ENCODE measurements at regions not wholly inside any gene's neighbourhood (a gene's known extent, or its start where the extent isn't known, plus 50 kb on each side); places are given as distances from the start of the nearest gene placed in this dataset.

DNA sequence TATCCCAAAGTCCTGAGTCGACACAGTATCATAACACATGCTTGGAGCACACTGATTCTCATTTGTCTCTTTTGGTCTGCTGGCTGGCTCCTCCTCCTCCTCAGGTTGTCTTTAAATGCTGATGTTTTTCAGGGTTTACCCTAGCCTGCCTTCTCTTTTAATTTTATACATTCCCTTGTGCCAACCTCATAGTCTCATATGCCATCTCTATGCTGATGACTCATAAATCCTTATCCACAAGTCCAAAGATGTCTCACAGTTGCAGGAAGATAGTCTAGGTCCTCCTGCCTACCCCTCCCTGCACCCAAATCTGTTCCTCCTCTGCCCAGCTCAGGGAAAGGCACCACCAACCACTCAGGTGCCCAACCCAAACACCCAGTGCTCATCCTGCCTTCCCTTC is 108.3 kb downstream of the SIPA1L2 start:
- WGBS, 2 donors: 89 to 95% methylated on average over 1 of the region's 1 CpG
- TF ChIP-seq, protein P1, sequence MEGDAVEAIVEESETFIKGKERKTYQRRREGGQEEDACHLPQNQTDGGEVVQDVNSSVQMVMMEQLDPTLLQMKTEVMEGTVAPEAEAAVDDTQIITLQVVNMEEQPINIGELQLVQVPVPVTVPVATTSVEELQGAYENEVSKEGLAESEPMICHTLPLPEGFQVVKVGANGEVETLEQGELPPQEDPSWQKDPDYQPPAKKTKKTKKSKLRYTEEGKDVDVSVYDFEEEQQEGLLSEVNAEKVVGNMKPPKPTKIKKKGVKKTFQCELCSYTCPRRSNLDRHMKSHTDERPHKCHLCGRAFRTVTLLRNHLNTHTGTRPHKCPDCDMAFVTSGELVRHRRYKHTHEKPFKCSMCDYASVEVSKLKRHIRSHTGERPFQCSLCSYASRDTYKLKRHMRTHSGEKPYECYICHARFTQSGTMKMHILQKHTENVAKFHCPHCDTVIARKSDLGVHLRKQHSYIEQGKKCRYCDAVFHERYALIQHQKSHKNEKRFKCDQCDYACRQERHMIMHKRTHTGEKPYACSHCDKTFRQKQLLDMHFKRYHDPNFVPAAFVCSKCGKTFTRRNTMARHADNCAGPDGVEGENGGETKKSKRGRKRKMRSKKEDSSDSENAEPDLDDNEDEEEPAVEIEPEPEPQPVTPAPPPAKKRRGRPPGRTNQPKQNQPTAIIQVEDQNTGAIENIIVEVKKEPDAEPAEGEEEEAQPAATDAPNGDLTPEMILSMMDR (IDR thresholded peaks at IDR 0.05): no peak
- H3K4me3 ChIP-seq: no peak overlapping the region
- peaks cover 3 to 56% (median 32%) of the 10 kb centered on the region in 9 donors for H3K4me1 ChIP-seq
- no peak overlapping the region for H3K27ac ChIP-seq
- no peak for DNase-seq
- intact Hi-C loops (cut with DNase I): no loop called here
- H3K27me3 ChIP-seq: no peaks in the 10 kb centered on the region
- no peak for ATAC-seq
- H3K36me3 ChIP-seq: no peaks in the 10 kb centered on the region
- H3K9me3 ChIP-seq: no peaks in the 10 kb centered on the region

- Histone ChIP-seq H3K4me3 (no peak overlapping the region), H3K27me3 (no peaks in the 10 kb centered on the region), H3K27ac (peak overlapping the region in 1 of 10 donors; percentile 15), H3K36me3 (peaks cover 0 to 14% (median 6%) of the 10 kb centered on the region in 9 donors), H3K4me1 (peaks cover 3 to 36% (median 19%) of the 10 kb centered on the region in 9 donors), H3K9me3 (no peaks in the 10 kb centered on the region)
- TF ChIP-seq, protein P1 (IDR thresholded peaks at IDR 0.05): no peak
- 45 to 69% methylated on average over 11 of the region's 11 CpGs for WGBS, 2 donors
- DNase-seq (peak; percentile 48 to 54), ATAC-seq (peak in 7 of 8 donors; percentile 58 to 87 (median 83))
- intact Hi-C loops (cut with DNase I): no loop called here
These were observed 110.7 kb downstream of the SIPA1L2 start for GRCh38 chr1:232519186-232519585.

DNA sequence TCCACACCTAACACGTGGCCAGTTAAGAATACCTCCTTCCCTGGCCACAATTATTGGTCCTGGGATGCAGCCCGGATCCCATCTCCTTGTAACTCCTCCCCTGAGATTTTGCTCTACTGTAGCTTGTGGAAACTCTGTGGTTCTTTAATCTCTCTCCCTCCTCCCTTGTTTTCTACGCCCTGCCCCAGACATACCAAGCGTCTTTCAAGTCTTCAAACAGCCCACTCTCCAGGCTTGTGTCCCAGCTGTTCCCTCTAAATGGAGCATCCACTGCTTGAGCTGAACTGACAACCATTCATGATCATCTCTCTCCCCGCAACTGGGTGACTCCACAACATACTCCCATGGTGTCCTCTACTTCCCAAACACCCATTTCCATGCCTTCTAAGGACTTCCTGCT is 111.6 kb downstream of the SIPA1L2 start:
- ATAC-seq: peak in 2 of 8 donors; percentile 21 to 23
- peaks cover 0 to 21% (median 7%) of the 10 kb centered on the region in 9 donors for H3K36me3 ChIP-seq
- H3K4me1 ChIP-seq: peaks cover 0 to 36% (median 16%) of the 10 kb centered on the region in 9 donors
- H3K27me3 ChIP-seq: no peaks in the 10 kb centered on the region
- WGBS, 2 donors: 76 to 80% methylated on average over 5 of the region's 5 CpGs
- no peak overlapping the region for H3K4me3 ChIP-seq
- H3K27ac ChIP-seq: no peak overlapping the region
- TF ChIP-seq, protein P1 (IDR thresholded peaks at IDR 0.05): no peak
- DNase-seq: no peak
- intact Hi-C loops (cut with DNase I): no loop called here
- no peaks in the 10 kb centered on the region for H3K9me3 ChIP-seq

DNA sequence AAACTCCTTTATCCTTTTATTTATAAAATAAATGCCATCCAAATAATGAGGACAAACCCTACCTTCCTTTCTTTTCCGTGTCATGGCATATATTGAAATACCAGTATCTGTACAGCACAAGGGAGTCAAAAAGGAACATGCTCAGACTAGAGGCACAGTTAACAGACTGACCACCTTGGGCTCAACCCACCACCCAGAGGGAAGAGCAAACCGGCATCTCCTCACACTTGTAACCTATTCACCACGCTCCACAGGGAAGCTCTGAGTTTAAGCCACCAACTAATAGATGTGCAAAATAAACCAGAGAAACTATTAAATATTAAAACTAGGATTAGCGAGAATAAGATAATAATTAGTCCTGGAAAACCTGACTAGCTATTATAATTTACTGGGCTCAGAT is 112.7 kb downstream of the SIPA1L2 start:
- Histone ChIP-seq H3K27me3 (no peaks in the 10 kb centered on the region), H3K9me3 (no peaks in the 10 kb centered on the region), H3K4me3 (no peak overlapping the region), H3K36me3 (peaks cover 0 to 25% (median 7%) of the 10 kb centered on the region in 9 donors), H3K27ac (no peak overlapping the region), H3K4me1 (peaks cover 0 to 42% (median 21%) of the 10 kb centered on the region in 9 donors)
- intact Hi-C loops (cut with DNase I): no loop called here
- TF ChIP-seq, protein P1 (IDR thresholded peaks at IDR 0.05): no peak
- WGBS, 2 donors: 98% methylated on average over 4 of the region's 4 CpGs
- DNase-seq (no peak), ATAC-seq (no peak)
